ENCODE measurements at regions not wholly inside any gene's neighbourhood (a gene's known extent, or its start where the extent isn't known, plus 50 kb on each side); places are given as distances from the start of the nearest gene placed in this dataset.

- ATAC-seq (ENCODE audit: insufficient read depth, low read depth) (no peak), DNase-seq (no peak)
- TF ChIP-seq EZH2 (IDR thresholded peaks at IDR 0.05; ENCODE audit: borderline replicate concordance, low read depth, low read length, severe bottlenecking) (no peak), CTCF (IDR thresholded peaks at IDR 0.05; ENCODE audit: borderline replicate concordance, extremely low read depth, low read length, poor library complexity, severe bottlenecking) (no peak)
These were observed 179.0 kb upstream of the NMUR2 start for GRCh38 chr5:152584103-152584502.

GRCh38 chr5:152592416-152592815, 187.3 kb upstream of the NMUR2 start:
- Histone ChIP-seq H3K9ac (ENCODE audit: low read depth, low read length) (no peak overlapping the region), H3K79me2 (ENCODE audit: insufficient read depth, low read length) (no peaks in the 10 kb centered on the region), H3K27ac (ENCODE audit: low read length) (no peak overlapping the region), H2AFZ (ENCODE audit: low read depth, low read length) (no peak overlapping the region), H3K4me3 (ENCODE audit: low read depth in 1 of 2, low read length in 2 of 2) (no peak overlapping the region), H3K9me3 (ENCODE audit: insufficient read depth, low read length, severe bottlenecking) (no peaks in the 10 kb centered on the region), H3K36me3 (ENCODE audit: insufficient read depth, low read length) (no peaks in the 10 kb centered on the region), H3K27me3 (ENCODE audit: insufficient read depth, low read length, poor library complexity) (no peaks in the 10 kb centered on the region), H4K20me1 (ENCODE audit: insufficient read depth, low read length) (no peaks in the 10 kb centered on the region), H3K4me2 (ENCODE audit: insufficient read depth, low read length) (no peak overlapping the region), H3K4me1 (ENCODE audit: insufficient read depth, low read length) (no peaks in the 10 kb centered on the region)
- TF ChIP-seq CTCF (IDR thresholded peaks at IDR 0.05; ENCODE audit: borderline replicate concordance, extremely low read depth, low read length, poor library complexity, severe bottlenecking): no peak
- TF ChIP-seq EZH2 (IDR thresholded peaks at IDR 0.05; ENCODE audit: borderline replicate concordance, low read depth, low read length, severe bottlenecking): no peak
- no peak for DNase-seq
- no peak for ATAC-seq (ENCODE audit: insufficient read depth, low read depth)

More at GRCh38 chr5:152584103-152584502, 179.0 kb upstream of the NMUR2 start:
- Histone ChIP-seq H3K9me3 (ENCODE audit: insufficient read depth, low read length, severe bottlenecking) (no peaks in the 10 kb centered on the region), H3K27ac (ENCODE audit: low read length) (no peak overlapping the region), H3K36me3 (ENCODE audit: insufficient read depth, low read length) (no peaks in the 10 kb centered on the region), H3K27me3 (ENCODE audit: insufficient read depth, low read length, poor library complexity) (no peaks in the 10 kb centered on the region), H3K4me3 (ENCODE audit: low read depth in 1 of 2, low read length in 2 of 2) (no peak overlapping the region), H3K4me2 (ENCODE audit: insufficient read depth, low read length) (no peak overlapping the region), H2AFZ (ENCODE audit: low read depth, low read length) (no peak overlapping the region), H3K9ac (ENCODE audit: low read depth, low read length) (no peak overlapping the region), H3K4me1 (ENCODE audit: insufficient read depth, low read length) (no peaks in the 10 kb centered on the region), H4K20me1 (ENCODE audit: insufficient read depth, low read length) (no peaks in the 10 kb centered on the region), H3K79me2 (ENCODE audit: insufficient read depth, low read length) (no peaks in the 10 kb centered on the region)

- H3K27me3 ChIP-seq (ENCODE audit: insufficient read depth, low read length, poor library complexity): no peaks in the 10 kb centered on the region
- H3K36me3 ChIP-seq (ENCODE audit: insufficient read depth, low read length): no peaks in the 10 kb centered on the region
- no peaks in the 10 kb centered on the region for H4K20me1 ChIP-seq (ENCODE audit: insufficient read depth, low read length)
- TF ChIP-seq CTCF (IDR thresholded peaks at IDR 0.05; ENCODE audit: borderline replicate concordance, extremely low read depth, low read length, poor library complexity, severe bottlenecking): peak; percentile 29
- TF ChIP-seq EZH2 (IDR thresholded peaks at IDR 0.05; ENCODE audit: borderline replicate concordance, low read depth, low read length, severe bottlenecking): no peak
- H3K27ac ChIP-seq (ENCODE audit: low read length): no peak overlapping the region
- no peak for DNase-seq
- no peak overlapping the region for H2AFZ ChIP-seq (ENCODE audit: low read depth, low read length)
- ATAC-seq (ENCODE audit: insufficient read depth, low read depth): no peak
- H3K4me2 ChIP-seq (ENCODE audit: insufficient read depth, low read length): no peak overlapping the region
- no peak overlapping the region for H3K9ac ChIP-seq (ENCODE audit: low read depth, low read length)
- no peaks in the 10 kb centered on the region for H3K9me3 ChIP-seq (ENCODE audit: insufficient read depth, low read length, severe bottlenecking)
- H3K4me3 ChIP-seq (ENCODE audit: low read depth in 1 of 2, low read length in 2 of 2): no peak overlapping the region
- no peaks in the 10 kb centered on the region for H3K79me2 ChIP-seq (ENCODE audit: insufficient read depth, low read length)
- H3K4me1 ChIP-seq (ENCODE audit: insufficient read depth, low read length): no peaks in the 10 kb centered on the region
These were observed 188.3 kb upstream of the NMUR2 start for GRCh38 chr5:152593388-152593787.

GRCh38 chr5:152595405-152595804, 190.3 kb upstream of the NMUR2 start:
- DNase-seq (no peak), ATAC-seq (ENCODE audit: insufficient read depth, low read depth) (no peak)
- no peak overlapping the region for H3K9ac ChIP-seq (ENCODE audit: low read depth, low read length)
- no peaks in the 10 kb centered on the region for H3K9me3 ChIP-seq (ENCODE audit: insufficient read depth, low read length, severe bottlenecking)
- H2AFZ ChIP-seq (ENCODE audit: low read depth, low read length): no peak overlapping the region
- no peak overlapping the region for H3K4me2 ChIP-seq (ENCODE audit: insufficient read depth, low read length)
- no peak overlapping the region for H3K4me3 ChIP-seq (ENCODE audit: low read depth in 1 of 2, low read length in 2 of 2)
- H4K20me1 ChIP-seq (ENCODE audit: insufficient read depth, low read length): no peaks in the 10 kb centered on the region
- no peaks in the 10 kb centered on the region for H3K36me3 ChIP-seq (ENCODE audit: insufficient read depth, low read length)
- H3K27me3 ChIP-seq (ENCODE audit: insufficient read depth, low read length, poor library complexity): no peaks in the 10 kb centered on the region
- TF ChIP-seq CTCF (IDR thresholded peaks at IDR 0.05; ENCODE audit: borderline replicate concordance, extremely low read depth, low read length, poor library complexity, severe bottlenecking) (no peak), EZH2 (IDR thresholded peaks at IDR 0.05; ENCODE audit: borderline replicate concordance, low read depth, low read length, severe bottlenecking) (no peak)
- H3K27ac ChIP-seq (ENCODE audit: low read length): no peak overlapping the region
- no peaks in the 10 kb centered on the region for H3K4me1 ChIP-seq (ENCODE audit: insufficient read depth, low read length)
- no peaks in the 10 kb centered on the region for H3K79me2 ChIP-seq (ENCODE audit: insufficient read depth, low read length)

Measured in DND-41 (cell line).